IMR-90 (cell line): ENCODE measurements at regions not wholly inside any gene's neighbourhood (a gene's known extent, or its start where the extent isn't known, plus 50 kb on each side); places are given as distances from the start of the nearest gene placed in this dataset.

Experiments used
- CEBPB ChIP-seq: IDR thresholded peaks from 2 replicates; pipeline ENCODE4 v1.6.1; 2012; ENCODE audit warnings: low read depth, low read length, improper control_type of control experiment
- FOS ChIP-seq: fragments of 150-350 bp; IDR thresholded peaks from 2 replicates; pipeline ENCODE4 v1.6.1; 2016; ENCODE audit warnings: low read depth, low read length
- MAFK ChIP-seq: IDR thresholded peaks from 2 replicates; pipeline ENCODE4 v1.6.1; 2012; ENCODE audit warnings: low read depth, low read length, improper control_type of control experiment
- MAZ ChIP-seq: IDR thresholded peaks from 2 replicates; pipeline ENCODE4 v1.6.1; 2012; ENCODE audit warnings: low read depth, mild to moderate bottlenecking, low read length, improper control_type of control experiment, moderate library complexity, borderline replicate concordance
- POLR2A ChIP-seq: IDR thresholded peaks from 2 replicates; pipeline ENCODE4 v1.6.1; 2012; ENCODE audit warnings: mild to moderate bottlenecking, low read depth, low read length
- RFX5 ChIP-seq: IDR thresholded peaks from 2 replicates; pipeline ENCODE4 v1.8.0; 2012; ENCODE audit warnings: low read depth, mild to moderate bottlenecking, low read length, moderate library complexity
- SMC3 ChIP-seq: fragments of 150-350 bp; IDR thresholded peaks from 2 replicates; pipeline ENCODE4 v1.6.1; 2016; ENCODE audit warnings: low read depth, mild to moderate bottlenecking, antibody characterized with exemption, low read length, moderate library complexity
- USF2 ChIP-seq: fragments of 150-350 bp; IDR thresholded peaks from 2 replicates; pipeline ENCODE4 v1.6.1; 2017; ENCODE audit warnings: mild to moderate bottlenecking, antibody characterized with exemption, low read length, low read depth
- TF ChIP-seq, protein P1 (sequence below): conservative IDR thresholded peaks from 2 replicates; pipeline ENCODE4 v1.5.1; 2012; ENCODE audit warnings: mild to moderate bottlenecking, low read depth, low read length, improper control_type of control experiment

- TF ChIP-seq, protein P1, sequence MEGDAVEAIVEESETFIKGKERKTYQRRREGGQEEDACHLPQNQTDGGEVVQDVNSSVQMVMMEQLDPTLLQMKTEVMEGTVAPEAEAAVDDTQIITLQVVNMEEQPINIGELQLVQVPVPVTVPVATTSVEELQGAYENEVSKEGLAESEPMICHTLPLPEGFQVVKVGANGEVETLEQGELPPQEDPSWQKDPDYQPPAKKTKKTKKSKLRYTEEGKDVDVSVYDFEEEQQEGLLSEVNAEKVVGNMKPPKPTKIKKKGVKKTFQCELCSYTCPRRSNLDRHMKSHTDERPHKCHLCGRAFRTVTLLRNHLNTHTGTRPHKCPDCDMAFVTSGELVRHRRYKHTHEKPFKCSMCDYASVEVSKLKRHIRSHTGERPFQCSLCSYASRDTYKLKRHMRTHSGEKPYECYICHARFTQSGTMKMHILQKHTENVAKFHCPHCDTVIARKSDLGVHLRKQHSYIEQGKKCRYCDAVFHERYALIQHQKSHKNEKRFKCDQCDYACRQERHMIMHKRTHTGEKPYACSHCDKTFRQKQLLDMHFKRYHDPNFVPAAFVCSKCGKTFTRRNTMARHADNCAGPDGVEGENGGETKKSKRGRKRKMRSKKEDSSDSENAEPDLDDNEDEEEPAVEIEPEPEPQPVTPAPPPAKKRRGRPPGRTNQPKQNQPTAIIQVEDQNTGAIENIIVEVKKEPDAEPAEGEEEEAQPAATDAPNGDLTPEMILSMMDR = no peak
- TF ChIP-seq CEBPB (no peak), POLR2A (no peak), FOS (no peak), USF2 (no peak), MAFK (no peak), MAZ (no peak), SMC3 (no peak), RFX5 (no peak)
Observed at GRCh38 chr5:3222924-3223323, 372.7 kb upstream of the IRX1 start.
